ENCODE measurements at regions not wholly inside any gene's neighbourhood (a gene's known extent, or its start where the extent isn't known, plus 50 kb on each side); places are given as distances from the start of the nearest gene placed in this dataset.

GRCh38 chr11:130737866-130738431 lies 178.3 kb downstream of the SNX19 start:
- no peak for DNase-seq (ENCODE audit: low spot score)

GRCh38 chr11:130738611-130739010 lies 177.7 kb downstream of the SNX19 start:
- no peak for DNase-seq (ENCODE audit: low spot score)

- DNase-seq (ENCODE audit: low spot score) = no peak
Observed at GRCh38 chr11:130740819-130741218, 175.5 kb downstream of the SNX19 start.

- DNase-seq (ENCODE audit: low spot score) = no peak
Observed at GRCh38 chr11:130744794-130745193, 171.5 kb downstream of the SNX19 start.

- DNase-seq (ENCODE audit: low spot score) = no peak
Observed at GRCh38 chr11:130749216-130749615, 167.1 kb downstream of the SNX19 start.

GRCh38 chr11:130760515-130761125 lies 155.7 kb downstream of the SNX19 start:
- no peak for DNase-seq (ENCODE audit: low spot score)

- no peak for DNase-seq (ENCODE audit: low spot score)
Observed at GRCh38 chr11:130761560-130762220, 154.6 kb downstream of the SNX19 start.

- no peak for DNase-seq (ENCODE audit: low spot score)
Observed at GRCh38 chr11:130762638-130763037, 153.6 kb downstream of the SNX19 start.

- DNase-seq (ENCODE audit: low spot score) = no peak
Observed at GRCh38 chr11:130763087-130763980, 152.9 kb downstream of the SNX19 start.

GRCh38 chr11:130765406-130765805 lies 150.9 kb downstream of the SNX19 start:
- no peak for DNase-seq (ENCODE audit: low spot score)

- DNase-seq (ENCODE audit: low spot score) = no peak
Observed at GRCh38 chr11:130765951-130766649, 150.2 kb downstream of the SNX19 start.

- no peak for DNase-seq (ENCODE audit: low spot score)
Observed at GRCh38 chr11:130766650-130767565, 149.4 kb downstream of the SNX19 start.

- no peak for DNase-seq (ENCODE audit: low spot score)
Observed at GRCh38 chr11:130769782-130770535, 146.3 kb downstream of the SNX19 start.

GRCh38 chr11:130771708-130772107 lies 144.6 kb downstream of the SNX19 start:
- no peak for DNase-seq (ENCODE audit: low spot score)

GRCh38 chr11:130772266-130773227 lies 143.7 kb downstream of the SNX19 start:
- peak; percentile 4 for DNase-seq (ENCODE audit: low spot score)

GRCh38 chr11:130773244-130773820 lies 142.9 kb downstream of the SNX19 start:
- no peak for DNase-seq (ENCODE audit: low spot score)

- no peak for DNase-seq (ENCODE audit: low spot score)
Observed at GRCh38 chr11:130774703-130775102, 141.6 kb downstream of the SNX19 start.

- DNase-seq (ENCODE audit: low spot score) = no peak
Observed at GRCh38 chr11:130775306-130776060, 140.8 kb downstream of the SNX19 start.

Measured in RKO (cell line).